Thyroid gland (tissue), 4 donors: ENCODE measurements at regions not wholly inside any gene's neighbourhood (a gene's known extent, or its start where the extent isn't known, plus 50 kb on each side); places are given as distances from the start of the nearest gene placed in this dataset.

Source experiments
- POLR2A ChIP-seq, 2 donors: fragments of 450-650 bp; IDR thresholded peaks; one replicate each; pipeline ENCODE4 v1.6.1; 2017; ENCODE audit warnings: antibody characterized with exemption in 2 of 2, mild to moderate bottlenecking in 2 of 2, moderate library complexity in 1 of 2
- TF ChIP-seq, protein P1 (sequence below), 6 experiments: fragments of 200-600 bp in 3 of 6; fragments of 450-650 bp in 3 of 6; sonication (generic) in 3 of 6; IDR thresholded peaks; one replicate each; pipeline ENCODE4 v1.5.1; 2016 to 2019; ENCODE audit warnings: antibody characterized with exemption in 6 of 6, mild to moderate bottlenecking in 2 of 6, inconsistent platforms in 1 of 6, moderate library complexity in 1 of 6

DNA sequence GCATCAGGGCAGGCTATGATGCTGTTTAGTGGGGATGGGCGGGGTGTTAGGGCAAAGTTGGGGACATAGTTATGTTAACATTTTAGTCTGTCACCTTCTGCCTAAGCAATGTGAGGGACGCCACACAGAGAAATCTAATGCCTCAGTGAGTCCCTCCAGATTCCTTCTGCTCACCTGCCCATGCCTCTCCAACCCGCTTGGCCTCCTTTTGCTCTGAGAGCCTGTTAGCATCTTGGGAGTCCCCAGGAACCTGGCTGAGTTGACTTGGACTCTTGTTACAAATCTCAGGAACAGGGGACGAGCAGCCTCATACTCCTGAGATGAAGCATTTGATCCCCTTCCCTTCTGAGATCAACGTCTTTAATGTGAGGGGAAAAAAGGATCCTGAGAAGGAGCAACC, 336.8 kb downstream of the CCSER2 start:
- no peak for TF ChIP-seq POLR2A (IDR thresholded peaks at IDR 0.05)
- TF ChIP-seq, protein P1, sequence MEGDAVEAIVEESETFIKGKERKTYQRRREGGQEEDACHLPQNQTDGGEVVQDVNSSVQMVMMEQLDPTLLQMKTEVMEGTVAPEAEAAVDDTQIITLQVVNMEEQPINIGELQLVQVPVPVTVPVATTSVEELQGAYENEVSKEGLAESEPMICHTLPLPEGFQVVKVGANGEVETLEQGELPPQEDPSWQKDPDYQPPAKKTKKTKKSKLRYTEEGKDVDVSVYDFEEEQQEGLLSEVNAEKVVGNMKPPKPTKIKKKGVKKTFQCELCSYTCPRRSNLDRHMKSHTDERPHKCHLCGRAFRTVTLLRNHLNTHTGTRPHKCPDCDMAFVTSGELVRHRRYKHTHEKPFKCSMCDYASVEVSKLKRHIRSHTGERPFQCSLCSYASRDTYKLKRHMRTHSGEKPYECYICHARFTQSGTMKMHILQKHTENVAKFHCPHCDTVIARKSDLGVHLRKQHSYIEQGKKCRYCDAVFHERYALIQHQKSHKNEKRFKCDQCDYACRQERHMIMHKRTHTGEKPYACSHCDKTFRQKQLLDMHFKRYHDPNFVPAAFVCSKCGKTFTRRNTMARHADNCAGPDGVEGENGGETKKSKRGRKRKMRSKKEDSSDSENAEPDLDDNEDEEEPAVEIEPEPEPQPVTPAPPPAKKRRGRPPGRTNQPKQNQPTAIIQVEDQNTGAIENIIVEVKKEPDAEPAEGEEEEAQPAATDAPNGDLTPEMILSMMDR (IDR thresholded peaks at IDR 0.05): no peak
